ENCODE measurements at regions not wholly inside any gene's neighbourhood (a gene's known extent, or its start where the extent isn't known, plus 50 kb on each side); places are given as distances from the start of the nearest gene placed in this dataset.
"Not testable (repeated sequence)": the region's sequence is repeated elsewhere in the genome, so short reads cannot be mapped to it uniquely, and the experiment has no call there.

- DNase-seq, result peak; percentile 55
Measured at GRCh38 chr20:6715401-6715941, 52.0 kb upstream of the BMP2 start.

- no peak for DNase-seq
Measured at GRCh38 chr20:6714279-6714711, 53.2 kb upstream of the BMP2 start.

- DNase-seq, result no peak
Measured at GRCh38 chr20:6711951-6712649, 55.4 kb upstream of the BMP2 start.

DNA sequence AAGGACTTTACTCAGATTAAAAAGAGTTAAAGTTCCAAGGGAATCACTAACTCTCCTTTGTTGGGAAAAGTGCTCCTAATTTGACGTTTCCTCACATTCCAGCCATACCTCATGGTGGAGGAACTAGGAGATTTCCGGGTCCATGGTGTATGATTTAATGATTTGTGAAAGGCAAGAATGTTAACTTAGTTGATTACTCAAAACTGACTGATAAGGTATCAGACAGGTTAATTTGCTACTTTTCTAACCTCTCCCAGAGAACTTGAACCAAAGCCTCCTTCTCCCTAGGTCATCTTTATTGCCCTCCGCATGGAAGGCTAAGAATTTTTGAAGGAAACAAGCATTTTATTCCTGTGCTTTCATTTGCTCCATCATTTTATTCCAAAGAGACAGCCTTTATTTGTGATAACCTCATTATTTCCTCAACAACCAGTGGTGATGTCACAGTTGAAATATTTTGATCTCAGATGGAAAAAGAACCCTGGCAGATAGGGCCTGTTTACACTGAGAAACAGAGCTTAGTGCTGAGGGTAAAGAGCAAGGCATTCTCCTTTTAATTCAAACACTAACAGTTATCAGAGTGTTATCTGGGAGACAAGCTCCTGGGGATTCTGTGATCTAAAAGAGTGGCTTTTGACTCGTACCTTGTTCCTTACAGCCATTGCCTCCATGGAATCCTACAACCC lies 57.4 kb upstream of the BMP2 start:
- DNase-seq, result no peak

DNA sequence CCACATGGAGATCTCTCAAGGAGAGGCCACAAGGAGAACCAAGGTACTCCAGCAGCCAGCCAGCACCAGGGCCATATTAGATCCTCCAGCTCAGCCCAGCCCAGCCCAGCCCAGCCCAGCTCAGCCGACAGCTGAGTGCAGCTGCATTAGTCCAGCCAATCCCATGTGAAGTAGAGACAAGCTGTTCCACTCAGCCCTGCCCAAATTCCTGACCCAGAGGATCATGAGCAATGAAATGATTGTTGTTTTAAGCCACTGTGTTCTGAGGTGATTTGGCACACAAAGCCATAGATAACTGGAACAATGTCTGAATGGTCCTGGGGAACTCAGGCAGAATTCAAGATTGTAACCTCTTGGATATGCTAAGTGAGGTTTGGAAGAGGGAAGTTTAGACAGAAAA lies 59.5 kb upstream of the BMP2 start:
- no peak for DNase-seq

DNA sequence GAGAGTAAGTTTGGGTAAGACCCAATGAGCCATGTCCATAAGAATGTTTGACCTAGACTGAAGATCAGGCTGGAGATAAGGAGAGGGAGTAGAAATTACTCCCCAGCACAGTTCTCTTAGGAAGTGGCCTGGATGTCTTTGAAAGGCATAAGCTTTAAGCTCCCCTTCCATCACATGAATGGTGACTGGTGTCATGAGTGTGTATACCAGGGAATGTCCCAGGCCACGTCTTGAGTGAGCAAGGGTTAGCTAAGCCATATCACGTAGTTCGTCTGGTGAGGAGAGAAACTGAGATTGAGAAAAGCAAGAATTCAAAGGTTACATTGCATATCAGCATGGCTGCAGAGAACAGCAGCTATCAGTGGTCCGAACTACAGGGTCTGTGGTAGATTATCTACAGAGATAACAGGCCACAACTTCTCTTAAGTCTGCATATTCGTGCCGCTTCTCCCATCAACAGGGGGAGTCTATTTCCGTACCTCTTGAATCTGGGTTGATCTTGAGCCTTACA lies 60.1 kb upstream of the BMP2 start:
- no peak for DNase-seq

DNA sequence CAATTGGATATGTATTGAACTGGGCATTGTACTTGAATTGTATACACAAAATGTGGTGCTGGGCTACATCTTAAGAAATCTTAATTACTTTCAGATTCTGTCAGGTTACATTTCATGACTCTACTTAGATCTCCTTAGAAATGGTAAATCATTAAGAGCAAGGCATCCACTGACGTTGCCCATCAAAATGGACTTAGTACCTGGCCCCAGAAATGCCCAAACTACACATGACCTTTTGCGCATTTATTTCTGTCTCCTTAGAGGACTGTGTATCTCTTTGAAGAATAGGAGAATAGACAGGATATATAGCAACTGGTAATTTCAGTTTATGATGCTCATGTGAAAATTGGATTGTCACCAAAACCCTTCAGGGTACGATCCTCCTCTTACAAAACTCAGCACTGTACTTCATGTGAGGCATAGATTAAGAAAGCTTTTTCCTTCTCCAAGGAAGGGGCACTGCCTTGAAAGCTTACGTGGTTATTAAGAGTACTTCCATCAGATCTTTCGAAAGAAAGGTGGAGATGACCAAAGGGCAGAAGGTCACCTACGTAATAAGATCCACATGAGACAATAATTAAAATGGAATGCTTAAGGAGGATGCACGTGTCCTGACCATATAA lies 61.4 kb upstream of the BMP2 start:
- DNase-seq, result no peak

- DNase-seq, result no peak
Measured at GRCh38 chr20:6705106-6705766, 62.2 kb upstream of the BMP2 start.

- no peak for DNase-seq
Measured at GRCh38 chr20:6704132-6704861, 63.2 kb upstream of the BMP2 start.

GRCh38 chr20:6703656-6704055 lies 63.8 kb upstream of the BMP2 start:
- no peak for DNase-seq

- no peak for DNase-seq
Measured at GRCh38 chr20:6703047-6703446, 64.4 kb upstream of the BMP2 start.

GRCh38 chr20:6702144-6702543 lies 65.3 kb upstream of the BMP2 start:
- DNase-seq, result no peak

- DNase-seq, result peak; percentile 43
Measured at GRCh38 chr20:6700563-6701329, 66.7 kb upstream of the BMP2 start.

DNA sequence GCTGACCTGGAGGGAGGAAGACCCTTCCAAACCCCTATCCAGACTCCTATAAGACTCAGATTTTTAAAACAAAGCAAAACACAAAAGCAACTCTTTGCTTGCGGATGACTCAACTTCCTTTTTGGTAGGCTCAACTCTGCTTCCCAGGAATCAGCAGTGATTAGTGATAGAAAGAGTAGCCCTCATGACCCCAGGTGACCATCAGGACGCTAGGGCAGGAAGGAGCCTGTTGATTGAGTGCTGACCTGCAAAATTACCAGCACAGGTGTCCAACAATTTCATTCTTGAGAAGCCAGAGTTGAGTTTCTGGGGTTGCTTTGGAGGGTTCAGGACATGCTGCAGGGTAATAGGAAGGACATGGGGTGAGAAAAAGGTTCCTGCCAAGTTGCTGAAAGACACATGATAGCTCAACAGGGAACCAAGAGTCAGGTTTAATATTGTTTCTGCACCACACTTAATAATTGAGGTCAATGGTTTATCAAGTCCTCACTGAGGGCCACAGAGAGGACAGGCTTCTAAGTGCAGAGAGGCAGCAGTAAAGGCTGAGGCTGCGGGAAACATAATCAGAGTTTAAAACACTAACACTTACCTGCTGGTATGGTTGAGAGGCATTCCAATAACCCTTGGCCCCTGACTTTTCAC lies 67.4 kb upstream of the BMP2 start:
- DNase-seq, result no peak

DNA sequence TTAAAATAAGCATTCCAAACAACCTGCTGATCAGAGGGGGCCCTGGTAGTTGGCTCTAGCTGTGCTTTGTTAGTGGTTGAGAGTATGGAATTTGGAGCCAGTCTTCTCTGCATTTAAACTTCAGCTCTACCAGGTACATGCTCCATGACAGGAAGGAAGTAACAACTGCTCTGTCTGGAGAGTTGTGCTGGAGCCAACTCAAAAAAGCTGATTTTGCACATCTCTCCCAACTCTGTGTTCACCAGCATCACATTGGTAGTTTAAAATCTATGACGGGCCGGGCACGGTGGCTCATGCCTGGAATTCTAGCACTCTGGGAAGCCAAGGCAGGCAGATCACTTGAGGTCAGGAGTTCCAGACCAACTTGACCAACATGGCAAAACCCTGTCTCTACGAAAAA lies 68.8 kb upstream of the BMP2 start:
- DNase-seq, result no peak

- no peak for DNase-seq
Measured at GRCh38 chr20:6698056-6698455, 69.4 kb upstream of the BMP2 start.

- no peak for DNase-seq
Measured at GRCh38 chr20:6697228-6697972, 70.1 kb upstream of the BMP2 start.

DNA sequence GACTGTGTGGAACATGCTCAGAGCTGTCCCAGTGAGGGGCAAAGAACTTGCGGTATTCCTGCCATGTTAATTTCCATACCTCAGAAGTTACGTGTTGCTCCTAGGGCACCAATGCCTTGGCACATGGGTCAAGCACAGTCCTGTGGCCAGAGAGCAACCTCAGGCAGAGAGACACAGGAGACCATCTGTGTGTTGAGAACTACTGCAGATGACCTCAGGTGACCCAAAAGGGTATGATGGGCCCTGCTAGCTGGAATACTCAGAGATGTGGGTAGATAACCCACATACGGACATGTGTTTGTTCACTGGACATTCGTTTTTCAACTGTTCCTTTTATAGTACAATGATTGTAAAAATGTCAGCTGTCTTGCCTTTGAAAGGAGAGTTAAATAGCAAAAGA lies 71.5 kb upstream of the BMP2 start:
- no peak for DNase-seq

GRCh38 chr20:6693808-6694198 lies 73.7 kb upstream of the BMP2 start:
- not testable (repeated sequence) for DNase-seq
